ENCODE measurements at regions not wholly inside any gene's neighbourhood (a gene's known extent, or its start where the extent isn't known, plus 50 kb on each side); places are given as distances from the start of the nearest gene placed in this dataset.

DNA sequence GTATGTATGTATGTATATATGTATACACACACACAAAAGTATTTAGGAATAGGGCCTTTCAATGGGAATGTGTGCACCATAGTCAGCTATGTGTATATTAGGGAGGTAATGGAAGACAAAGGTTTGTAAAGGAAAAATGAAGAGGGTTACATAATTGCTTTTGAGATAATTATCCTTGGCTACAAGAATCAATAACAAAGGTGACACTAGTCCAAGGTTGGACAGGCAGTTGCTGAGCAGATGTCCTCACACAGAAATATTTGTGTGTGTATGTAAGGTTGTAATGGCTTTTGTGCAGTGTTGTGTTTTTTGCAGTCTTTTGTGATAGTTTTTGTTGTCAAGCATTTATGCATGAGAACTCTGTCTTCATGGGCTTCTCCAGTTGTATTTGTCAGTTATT lies 157.9 kb upstream of the MARCKS start:
- H3K4me3 ChIP-seq (ENCODE audit: low read depth, low read length): no peak overlapping the region
- TF ChIP-seq, protein P1, sequence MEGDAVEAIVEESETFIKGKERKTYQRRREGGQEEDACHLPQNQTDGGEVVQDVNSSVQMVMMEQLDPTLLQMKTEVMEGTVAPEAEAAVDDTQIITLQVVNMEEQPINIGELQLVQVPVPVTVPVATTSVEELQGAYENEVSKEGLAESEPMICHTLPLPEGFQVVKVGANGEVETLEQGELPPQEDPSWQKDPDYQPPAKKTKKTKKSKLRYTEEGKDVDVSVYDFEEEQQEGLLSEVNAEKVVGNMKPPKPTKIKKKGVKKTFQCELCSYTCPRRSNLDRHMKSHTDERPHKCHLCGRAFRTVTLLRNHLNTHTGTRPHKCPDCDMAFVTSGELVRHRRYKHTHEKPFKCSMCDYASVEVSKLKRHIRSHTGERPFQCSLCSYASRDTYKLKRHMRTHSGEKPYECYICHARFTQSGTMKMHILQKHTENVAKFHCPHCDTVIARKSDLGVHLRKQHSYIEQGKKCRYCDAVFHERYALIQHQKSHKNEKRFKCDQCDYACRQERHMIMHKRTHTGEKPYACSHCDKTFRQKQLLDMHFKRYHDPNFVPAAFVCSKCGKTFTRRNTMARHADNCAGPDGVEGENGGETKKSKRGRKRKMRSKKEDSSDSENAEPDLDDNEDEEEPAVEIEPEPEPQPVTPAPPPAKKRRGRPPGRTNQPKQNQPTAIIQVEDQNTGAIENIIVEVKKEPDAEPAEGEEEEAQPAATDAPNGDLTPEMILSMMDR (conservative IDR thresholded peaks at IDR 0.05; ENCODE audit: low read depth, low read length): no peak
- no peak for DNase-seq (ENCODE audit: low read depth)

DNA sequence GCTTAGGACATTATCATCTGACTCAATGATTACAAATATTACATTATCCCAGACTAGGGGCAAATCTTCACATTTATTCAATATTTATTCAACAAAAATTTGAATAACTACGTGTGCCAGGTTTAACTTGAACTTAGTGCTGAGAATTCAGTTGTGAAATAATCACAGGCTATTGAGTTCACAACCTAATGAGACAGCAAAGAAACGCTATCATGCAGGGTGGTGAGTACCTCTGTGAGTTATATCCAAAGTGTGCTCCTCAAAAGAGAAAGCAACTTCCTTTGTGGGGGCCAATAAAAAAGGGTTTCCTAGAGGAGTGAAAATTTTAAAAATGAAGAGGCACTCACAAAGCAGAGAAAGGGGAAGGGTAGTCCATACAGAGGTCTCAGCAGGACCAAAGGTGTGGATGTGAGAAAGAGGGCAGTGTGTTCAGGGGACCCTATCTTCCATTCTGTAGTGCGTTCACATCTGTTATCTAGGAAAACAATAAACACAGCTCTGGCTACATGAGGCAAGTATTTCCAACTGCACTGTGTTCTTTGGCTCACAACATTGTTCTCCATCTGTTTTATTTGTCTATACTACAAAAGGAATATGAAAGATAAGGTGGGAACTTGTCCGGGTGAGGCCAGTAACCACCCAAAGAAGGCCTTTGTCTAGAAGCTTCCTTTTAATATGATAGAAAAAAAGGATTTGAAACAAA lies 155.4 kb upstream of the MARCKS start:
- TF ChIP-seq, protein P1 (conservative IDR thresholded peaks at IDR 0.05; ENCODE audit: low read depth, low read length): no peak
- no peak for DNase-seq (ENCODE audit: low read depth)
- H3K4me3 ChIP-seq (ENCODE audit: low read depth, low read length): no peak overlapping the region

DNA sequence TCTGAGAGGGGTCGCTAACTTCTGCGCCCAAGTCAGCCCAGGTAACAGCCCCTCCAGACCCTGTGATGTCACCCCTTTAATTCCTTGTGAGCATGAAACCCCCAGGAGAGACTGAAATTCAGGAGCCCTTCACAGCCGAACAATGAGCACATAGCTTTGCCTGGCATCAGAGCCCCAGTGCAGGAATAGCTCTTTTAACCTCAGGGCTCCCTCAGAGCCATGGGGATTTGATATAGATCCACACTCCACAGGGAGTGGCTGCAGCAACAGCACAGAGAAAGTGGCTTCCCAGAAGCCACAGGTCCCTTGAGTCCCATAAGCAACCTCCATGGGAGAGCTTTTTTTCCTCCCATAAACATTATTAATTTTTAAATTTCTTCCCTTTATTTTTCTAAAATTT lies 150.0 kb upstream of the MARCKS start:
- H3K4me3 ChIP-seq (ENCODE audit: low read depth, low read length): no peak overlapping the region
- no peak for DNase-seq (ENCODE audit: low read depth)
- TF ChIP-seq, protein P1 (conservative IDR thresholded peaks at IDR 0.05; ENCODE audit: low read depth, low read length): no peak

DNA sequence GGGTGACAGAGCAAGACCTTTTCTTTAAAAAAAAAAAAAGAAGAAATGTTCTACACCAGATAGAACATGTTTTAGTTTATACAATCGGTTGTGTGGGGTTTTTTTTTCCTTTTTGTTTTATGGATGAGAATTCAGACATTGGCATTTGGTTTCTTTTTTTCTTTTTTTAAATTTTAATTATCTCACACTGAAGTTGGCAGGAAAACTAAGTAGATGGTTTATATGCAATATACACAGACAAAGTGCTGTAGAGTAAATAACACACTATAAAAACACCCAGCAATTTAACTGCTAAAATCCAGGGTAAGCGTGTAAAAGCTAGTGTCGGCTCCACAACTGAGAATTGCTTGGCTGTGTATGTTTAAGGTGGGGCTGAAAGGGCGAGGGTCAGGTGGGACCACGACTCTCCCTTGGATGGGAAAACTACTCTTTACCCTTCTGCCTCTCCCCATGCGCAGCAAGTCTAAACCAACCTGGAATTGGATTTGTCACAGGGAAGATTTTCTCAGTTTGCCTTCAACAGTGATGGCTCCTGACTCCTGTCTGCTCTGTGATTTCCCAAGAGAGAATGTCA lies 147.1 kb upstream of the MARCKS start:
- H3K4me3 ChIP-seq (ENCODE audit: low read depth, low read length): no peak overlapping the region
- TF ChIP-seq, protein P1 (conservative IDR thresholded peaks at IDR 0.05; ENCODE audit: low read depth, low read length): no peak
- DNase-seq (ENCODE audit: low read depth): no peak

DNA sequence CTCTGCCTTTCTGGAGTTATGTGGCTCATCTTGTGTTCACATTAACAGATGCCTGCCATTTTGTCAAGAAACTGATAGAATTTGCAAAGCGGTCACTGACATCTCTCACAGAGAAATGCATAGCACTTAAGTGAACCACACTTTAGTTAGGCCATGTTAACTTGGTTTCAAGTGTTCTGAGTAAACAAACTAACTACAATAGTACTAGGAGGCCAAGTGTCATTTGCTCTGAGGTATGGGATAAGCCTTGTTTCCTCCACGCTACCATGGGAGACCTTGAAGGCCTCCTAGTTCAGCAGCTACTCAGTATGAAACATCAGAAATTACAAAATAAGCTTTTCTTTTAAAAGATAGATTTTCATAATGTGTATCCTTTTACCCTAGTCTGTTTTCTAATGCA lies 143.5 kb upstream of the MARCKS start:
- TF ChIP-seq, protein P1 (conservative IDR thresholded peaks at IDR 0.05; ENCODE audit: low read depth, low read length): no peak
- no peak overlapping the region for H3K4me3 ChIP-seq (ENCODE audit: low read depth, low read length)
- DNase-seq (ENCODE audit: low read depth): no peak

DNA sequence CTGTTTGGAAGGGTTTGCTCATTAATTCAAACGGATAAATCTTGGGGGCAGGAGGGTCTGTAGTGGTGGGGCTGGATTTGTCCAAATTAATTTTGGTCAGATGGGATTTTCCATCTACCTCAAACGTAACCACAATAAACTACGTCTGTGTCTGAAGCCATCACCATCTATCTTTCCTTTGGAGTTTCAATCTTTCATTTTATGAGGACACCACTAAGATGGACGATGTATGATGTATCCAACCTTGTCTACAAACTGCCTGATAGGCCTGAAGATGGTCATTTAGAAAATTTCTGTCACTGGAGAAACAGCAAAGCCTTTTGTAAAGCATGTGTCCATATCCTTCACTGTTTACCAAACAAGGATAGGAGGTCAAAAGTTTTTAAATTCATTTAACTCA lies 138.6 kb upstream of the MARCKS start:
- TF ChIP-seq, protein P1 (conservative IDR thresholded peaks at IDR 0.05; ENCODE audit: low read depth, low read length): no peak
- H3K4me3 ChIP-seq (ENCODE audit: low read depth, low read length): no peak overlapping the region
- no peak for DNase-seq (ENCODE audit: low read depth)

DNA sequence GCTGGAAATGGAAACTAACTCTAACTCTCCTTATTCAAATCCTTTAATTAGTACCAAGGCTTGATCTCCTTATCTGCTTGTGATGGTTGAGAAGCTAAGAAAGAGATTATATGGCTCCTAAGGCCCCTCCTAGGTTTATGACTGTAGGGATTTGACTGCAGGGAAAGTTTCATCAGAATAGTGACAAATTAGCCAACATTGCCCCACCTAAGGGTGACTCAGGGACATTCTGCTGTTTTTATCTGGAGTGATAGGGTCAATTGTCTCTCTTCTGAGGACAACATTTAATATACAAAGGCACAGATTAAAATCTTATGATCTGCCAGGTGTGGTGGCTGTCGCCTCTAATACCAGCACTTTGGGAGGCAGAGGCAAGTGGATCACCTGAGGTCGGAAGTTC lies 138.1 kb upstream of the MARCKS start:
- H3K4me3 ChIP-seq (ENCODE audit: low read depth, low read length): no peak overlapping the region
- TF ChIP-seq, protein P1 (conservative IDR thresholded peaks at IDR 0.05; ENCODE audit: low read depth, low read length): no peak
- no peak for DNase-seq (ENCODE audit: low read depth)
